Body of pancreas (tissue), 4 donors: ENCODE measurements at regions not wholly inside any gene's neighbourhood (a gene's known extent, or its start where the extent isn't known, plus 50 kb on each side); places are given as distances from the start of the nearest gene placed in this dataset.
"Not testable (repeated sequence)": the region's sequence is repeated elsewhere in the genome, so short reads cannot be mapped to it uniquely, and the experiment has no call there.

ENCODE experiments used
- CTCF ChIP-seq, 7 experiments: fragments of 450-650 bp in 4 of 7; fragments of 200-600 bp in 3 of 7; sonication (generic) in 3 of 7; IDR thresholded peaks; one replicate each; pipeline ENCODE4 v1.5.1; 2016 to 2019; ENCODE audit warnings: antibody characterized with exemption in 7 of 7
- POLR2A ChIP-seq, 3 donors: fragments of 450-650 bp; IDR thresholded peaks; one replicate each; pipeline ENCODE4 v1.6.1; 2016; ENCODE audit warnings: antibody characterized with exemption in 3 of 3, mild to moderate bottlenecking in 2 of 3

- TF ChIP-seq CTCF, POLR2A (IDR thresholded peaks at IDR 0.05): not testable (repeated sequence)
These were observed 214.9 kb upstream of the IRF2BP2 start for GRCh38 chr1:234824836-234825235.
